ENCODE measurements at regions not wholly inside any gene's neighbourhood (a gene's known extent, or its start where the extent isn't known, plus 50 kb on each side); places are given as distances from the start of the nearest gene placed in this dataset.

GRCh38 chr16:16923479-16923878 is 544.5 kb downstream of the NPIPA7 start:
- H2AK5ac ChIP-seq (ENCODE audit: low read depth, low read length): no peak overlapping the region
- POLR2A ChIA-PET (ENCODE audit: unreplicated experiment): no interaction called here
- no peak overlapping the region for H3K4me3 ChIP-seq (ENCODE audit: insufficient read depth, low read depth, low read length)
- H3K27ac ChIP-seq (ENCODE audit: insufficient read depth, low read length): no peak overlapping the region
- no peaks in the 10 kb centered on the region for H3K36me3 ChIP-seq (ENCODE audit: control insufficient read depth, insufficient read depth, low read length)
- no peak overlapping the region for H3K56ac ChIP-seq (ENCODE audit: extremely low read depth, insufficient read depth, low read length)
- H2BK15ac ChIP-seq (ENCODE audit: low read depth, low read length): no peak overlapping the region
- H2AFZ ChIP-seq (replicated peaks; ENCODE audit: low read length, poor library complexity): no peak overlapping the region
- intact Hi-C loops (cut with micrococcal nuclease): no loop called here
- no peak overlapping the region for H3K9ac ChIP-seq (ENCODE audit: low read depth, low read length)
- no peak for ATAC-seq (ENCODE audit: low read depth)
- CTCF ChIA-PET: interaction anchor here (1.1 kb wide), 1 partner anchor 23 kb away, joined by 3 read pairs; no protein-coding TSS in a partner anchor
- no peak overlapping the region for H4K8ac ChIP-seq (ENCODE audit: low read depth in 2 of 2, low read length in 2 of 2)
- BruUV-seq (replicated peaks): no TSS peak
- H2BK120ac ChIP-seq (ENCODE audit: low read depth, low read length): no peak overlapping the region
- no peak overlapping the region for H3K23ac ChIP-seq (ENCODE audit: low read depth, low read length)
- no peaks in the 10 kb centered on the region for H3K4me1 ChIP-seq (ENCODE audit: control insufficient read depth, insufficient read depth, low read length)
- H4K91ac ChIP-seq (ENCODE audit: insufficient read depth, low read depth, low read length): no peak overlapping the region
- H3K9me3 ChIP-seq (ENCODE audit: control insufficient read depth, insufficient read depth, low read length): peaks cover 1% of the 10 kb centered on the region; the same call in 1 of the 2 replicates
- no peak overlapping the region for H3K14ac ChIP-seq (replicated peaks; ENCODE audit: low read depth, low read length)
- no peaks in the 10 kb centered on the region for H3K27me3 ChIP-seq (ENCODE audit: control insufficient read depth, insufficient read depth, low read length)
- H2AK9ac ChIP-seq (replicated peaks; ENCODE audit: low read depth, low read length, poor library complexity): no peak overlapping the region
- no peak for DNase-seq
- dilution Hi-C loops (cut with HindIII; ENCODE audit: low sequenced_read_pairs, unreplicated experiment): no loop called here
- H3K4me2 ChIP-seq (ENCODE audit: low read depth, low read length): no peak overlapping the region
- TF ChIP-seq RAD21 (IDR thresholded peaks at IDR 0.05; ENCODE audit: low read length) (no peak), NFE2L2 (IDR thresholded peaks at IDR 0.05; ENCODE audit: low read depth, low read length) (no peak), RCOR1 (IDR thresholded peaks at IDR 0.05; ENCODE audit: insufficient replicate concordance, low read length) (no peak), BHLHE40 (IDR thresholded peaks at IDR 0.05; ENCODE audit: low read depth, low read length) (no peak), FOS (IDR thresholded peaks at IDR 0.05; ENCODE audit: low read depth, low read length) (no peak), POLR2A (IDR thresholded peaks at IDR 0.05; ENCODE audit: low read depth, low read length) (no peak), MAFK (IDR thresholded peaks at IDR 0.05; ENCODE audit: low read depth, low read length) (no peak), MAZ (IDR thresholded peaks at IDR 0.05; ENCODE audit: borderline replicate concordance, low read depth, low read length) (no peak), SMC3 (IDR thresholded peaks at IDR 0.05; ENCODE audit: low read depth, low read length) (no peak)
- in situ Hi-C loops (cut with MboI; ENCODE audit: low sequenced_read_pairs): no loop called here
- H4K5ac ChIP-seq (ENCODE audit: low read depth, low read length): no peak overlapping the region
- H3K79me1 ChIP-seq (ENCODE audit: low read depth in 1 of 2, low read length in 2 of 2): no peaks in the 10 kb centered on the region
- no peaks in the 10 kb centered on the region for H3K9me1 ChIP-seq (ENCODE audit: insufficient read depth, low read length)
- H2BK20ac ChIP-seq (ENCODE audit: low read depth, low read length): no peak overlapping the region
- H3K4ac ChIP-seq (ENCODE audit: low read depth, low read length): no peak overlapping the region
- H2BK5ac ChIP-seq (ENCODE audit: low read depth, low read length, poor library complexity, severe bottlenecking): no peak overlapping the region
- H3K18ac ChIP-seq (ENCODE audit: low read depth, low read length): no peak overlapping the region
- H4K20me1 ChIP-seq (ENCODE audit: insufficient read depth, low read length): no peaks in the 10 kb centered on the region
